ENCODE measurements at regions not wholly inside any gene's neighbourhood (a gene's known extent, or its start where the extent isn't known, plus 50 kb on each side); places are given as distances from the start of the nearest gene placed in this dataset.

- no peak for TF ChIP-seq CTCF (IDR thresholded peaks at IDR 0.05 in 2 of 3, conservative IDR thresholded peaks at IDR 0.05 in 1 of 3; ENCODE audit: borderline replicate concordance in 1 of 3, insufficient read depth in 1 of 3, low read depth in 2 of 3, low read length in 2 of 3)
- TF ChIP-seq ELF1 (IDR thresholded peaks at IDR 0.05; ENCODE audit: borderline replicate concordance, low read depth): no peak
- no peak for TF ChIP-seq SRF (IDR thresholded peaks at IDR 0.05; ENCODE audit: low read depth)
- TF ChIP-seq TCF7L2 (IDR thresholded peaks at IDR 0.05; ENCODE audit: borderline replicate concordance, extremely low read depth, insufficient read depth, insufficient read length): no peak
- TF ChIP-seq SP1 (IDR thresholded peaks at IDR 0.05; ENCODE audit: low read depth): no peak
- TF ChIP-seq POLR2A (IDR thresholded peaks at IDR 0.05; ENCODE audit: borderline replicate concordance, extremely low read depth, insufficient read depth, insufficient read length): no peak
- TF ChIP-seq EZH2 (IDR thresholded peaks at IDR 0.05): no peak
- TF ChIP-seq SIN3A (IDR thresholded peaks at IDR 0.05; ENCODE audit: low read depth): no peak
- TF ChIP-seq POLR2AphosphoS5 (IDR thresholded peaks at IDR 0.05; ENCODE audit: low read depth, low read length): no peak
- no peak for TF ChIP-seq ATF3 (IDR thresholded peaks at IDR 0.05)
- TF ChIP-seq ZBTB33 (IDR thresholded peaks at IDR 0.05; ENCODE audit: extremely low read depth, insufficient replicate concordance, low read length): no peak
- TF ChIP-seq EZH2phosphoT487 (IDR thresholded peaks at IDR 0.05; ENCODE audit: borderline replicate concordance): no peak
Measured at GRCh38 chr4:32435308-32435707, 1715.1 kb downstream of the PCDH7 start.

Measured in HCT116 (cell line).